T-helper 17 cell (primary cell): ENCODE measurements at regions not wholly inside any gene's neighbourhood (a gene's known extent, or its start where the extent isn't known, plus 50 kb on each side); places are given as distances from the start of the nearest gene placed in this dataset.
"Not testable (repeated sequence)": the region's sequence is repeated elsewhere in the genome, so short reads cannot be mapped to it uniquely, and the experiment has no call there.

Experiments used
- ATAC-seq: fragments of 150-1000 bp; cut with Tn5 transposase; 2 replicates; pipeline ENCODE4 v1.10.0; 2021; ENCODE audit warnings: mild to moderate bottlenecking, moderate library complexity
- DNase-seq, 3 donors: peaks; one replicate each; pipeline versions ENCODE4 v3.0.0 to v3.0.0-alpha.2; 2020 to 2021
- H3K9me3 ChIP-seq: one replicate; pipeline ENCODE4 v1.7.0; 2013; ENCODE audit warnings: low read length, mild to moderate bottlenecking; ENCODE audit not compliant: control insufficient read depth, poor library complexity, severe bottlenecking
- H3K27ac Mint-ChIP-seq: one replicate; pipeline ENCODE4 v1.8.0; 2022; ENCODE audit warnings: mild to moderate bottlenecking, moderate library complexity, mixed read lengths
- H3K27me3 Mint-ChIP-seq: one replicate; pipeline ENCODE4 v1.8.0; 2022; ENCODE audit warnings: mixed read lengths
- H3K36me3 Mint-ChIP-seq: one replicate; pipeline ENCODE4 v1.8.0; 2022; ENCODE audit warnings: low read depth, mixed read lengths
- H3K4me1 Mint-ChIP-seq: one replicate; pipeline ENCODE4 v1.8.0; 2022; ENCODE audit warnings: mild to moderate bottlenecking, mixed read lengths
- H3K4me3 Mint-ChIP-seq: one replicate; pipeline ENCODE4 v1.8.0; 2022; ENCODE audit warnings: mild to moderate bottlenecking, moderate library complexity, mixed read lengths

DNA sequence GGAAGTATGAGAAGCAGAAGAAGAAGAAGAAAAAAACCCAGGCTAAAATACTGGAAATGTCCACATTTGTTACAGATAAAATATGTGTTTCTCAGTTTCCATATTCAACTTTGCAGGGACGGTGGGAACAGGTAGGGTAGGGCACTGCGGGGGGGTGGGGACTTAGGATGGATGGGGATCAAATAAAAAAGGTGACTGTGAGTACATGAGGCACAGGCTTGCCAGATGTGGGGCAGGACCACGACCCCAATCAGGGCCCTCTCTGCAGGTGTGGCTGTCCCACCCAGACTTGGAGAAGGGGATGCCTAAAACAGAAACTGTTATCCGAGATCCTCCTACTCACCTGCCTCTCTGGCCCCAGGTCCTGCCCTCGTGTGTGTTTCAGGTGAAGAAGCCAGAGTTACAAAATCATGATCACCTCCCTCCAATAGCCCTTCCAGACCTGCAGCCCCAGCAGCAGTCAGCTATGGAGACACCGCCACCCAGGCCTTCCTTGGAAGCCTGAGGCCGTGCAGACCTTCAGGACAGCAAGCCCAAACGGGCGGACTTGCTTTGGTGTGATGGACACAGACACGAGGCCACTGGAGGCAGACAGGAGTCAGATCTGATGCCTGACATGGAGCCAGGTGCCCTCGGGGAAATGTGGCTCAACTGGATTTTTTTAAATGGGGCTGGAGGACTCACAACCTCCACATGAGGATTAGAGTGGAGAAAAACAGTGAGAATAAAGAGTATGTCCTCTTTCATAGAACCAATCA is 315.0 kb downstream of the BCL2L11 start:
- not testable (repeated sequence) for DNase-seq, H3K9me3 ChIP-seq, H3K27ac Mint-ChIP-seq, H3K27me3 Mint-ChIP-seq, H3K36me3 Mint-ChIP-seq, H3K4me1 Mint-ChIP-seq, H3K4me3 Mint-ChIP-seq, ATAC-seq

DNA sequence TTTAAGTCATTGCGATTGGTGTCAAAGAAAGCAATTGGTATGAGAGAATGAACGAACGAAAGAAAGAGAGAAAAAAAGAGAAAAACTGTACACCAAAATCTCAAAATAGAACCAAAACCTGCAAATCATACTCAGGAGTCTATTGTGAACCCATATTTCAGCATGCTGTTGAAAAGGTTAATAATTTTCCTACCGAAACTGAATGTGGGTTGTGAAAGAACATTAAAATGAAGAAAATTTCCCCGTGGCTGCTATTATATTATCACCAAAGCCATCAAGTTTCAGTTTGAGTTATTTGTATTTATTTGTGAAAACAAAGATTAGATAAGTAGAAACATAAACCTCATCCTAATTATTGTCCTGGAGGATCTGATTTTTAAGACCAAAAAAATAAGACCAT is 315.7 kb downstream of the BCL2L11 start:
- H3K4me3 Mint-ChIP-seq, H3K9me3 ChIP-seq, H3K27me3 Mint-ChIP-seq, H3K27ac Mint-ChIP-seq, ATAC-seq, H3K36me3 Mint-ChIP-seq, H3K4me1 Mint-ChIP-seq, DNase-seq: not testable (repeated sequence)

DNA sequence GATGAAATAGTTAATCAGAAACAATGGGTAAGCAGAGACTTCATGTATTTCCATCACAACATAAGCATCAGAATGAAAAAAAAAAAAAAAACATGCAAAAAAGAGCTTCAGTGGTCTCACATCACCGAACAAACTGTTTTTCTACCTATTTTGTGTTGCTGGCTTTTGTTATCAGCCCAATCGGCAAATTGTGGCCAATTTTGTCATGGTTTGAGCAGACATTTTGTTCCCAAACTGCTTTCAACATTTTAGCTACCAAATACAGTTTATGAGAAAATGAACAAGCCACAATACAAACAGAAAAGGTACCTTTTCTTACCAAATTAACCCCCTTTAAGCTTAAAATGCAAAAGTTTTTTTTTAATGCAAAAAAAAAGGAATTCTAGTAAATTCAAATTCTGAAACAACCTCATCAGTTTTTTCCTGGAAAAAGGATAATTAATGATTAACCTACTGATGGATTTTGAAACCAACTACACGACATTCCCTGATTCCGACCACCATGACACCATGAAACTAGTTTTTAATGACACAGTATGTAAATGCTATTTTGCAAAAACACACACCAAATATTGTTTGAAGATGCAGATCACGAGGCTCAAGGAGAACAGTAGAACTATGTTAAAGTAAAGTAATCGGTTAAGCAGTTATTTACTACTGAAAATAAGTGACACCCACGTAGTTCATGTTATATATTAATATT is 316.7 kb downstream of the BCL2L11 start:
- not testable (repeated sequence) for H3K27me3 Mint-ChIP-seq, H3K9me3 ChIP-seq, DNase-seq, H3K4me1 Mint-ChIP-seq, H3K36me3 Mint-ChIP-seq, H3K4me3 Mint-ChIP-seq
- H3K27ac Mint-ChIP-seq = peak overlapping the region; percentile 9
- peak; percentile 40 for ATAC-seq

DNA sequence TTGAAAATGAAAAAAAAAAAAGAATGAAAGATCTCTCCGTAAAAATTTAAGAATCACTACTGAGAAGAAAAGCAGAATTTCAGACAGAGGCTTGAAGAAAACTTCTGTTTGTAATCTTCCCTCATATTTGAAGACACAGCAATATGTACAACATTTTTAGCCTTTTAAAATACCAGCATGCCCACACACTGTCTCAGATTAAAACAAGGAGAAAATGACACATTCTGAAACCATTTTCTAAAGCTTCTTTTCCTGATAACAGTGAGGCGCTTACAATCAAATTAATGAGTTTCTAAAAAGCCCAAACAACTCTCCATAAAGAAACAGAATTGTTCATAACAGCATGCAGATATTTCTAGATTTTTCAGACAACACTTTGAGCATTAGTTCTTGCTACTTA is 317.4 kb downstream of the BCL2L11 start:
- peak overlapping the region; percentile 9 for H3K27ac Mint-ChIP-seq
- not testable (repeated sequence) for ATAC-seq, H3K4me3 Mint-ChIP-seq, H3K36me3 Mint-ChIP-seq, H3K9me3 ChIP-seq, DNase-seq, H3K4me1 Mint-ChIP-seq, H3K27me3 Mint-ChIP-seq

DNA sequence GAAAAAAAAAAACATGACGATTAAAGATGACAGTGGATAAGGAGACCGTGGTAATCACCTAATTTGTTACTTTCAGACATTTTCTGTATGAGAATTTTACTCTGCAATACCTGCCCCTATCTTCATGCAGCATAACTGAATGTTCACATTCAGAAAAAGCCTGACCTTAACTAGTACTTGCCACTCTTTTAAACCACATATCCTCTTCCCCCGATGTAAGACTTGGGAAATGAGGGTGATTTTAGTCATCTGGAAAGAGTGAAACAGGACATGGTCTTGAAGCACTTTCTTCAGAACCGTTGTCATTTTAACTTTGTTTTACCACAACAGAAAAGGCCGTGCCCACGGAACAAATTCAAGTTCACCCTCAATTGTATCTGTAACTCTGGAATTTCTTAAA is 318.5 kb downstream of the BCL2L11 start:
- H3K9me3 ChIP-seq, H3K27me3 Mint-ChIP-seq, ATAC-seq, H3K36me3 Mint-ChIP-seq, H3K4me3 Mint-ChIP-seq, H3K4me1 Mint-ChIP-seq, H3K27ac Mint-ChIP-seq, DNase-seq: not testable (repeated sequence)

DNA sequence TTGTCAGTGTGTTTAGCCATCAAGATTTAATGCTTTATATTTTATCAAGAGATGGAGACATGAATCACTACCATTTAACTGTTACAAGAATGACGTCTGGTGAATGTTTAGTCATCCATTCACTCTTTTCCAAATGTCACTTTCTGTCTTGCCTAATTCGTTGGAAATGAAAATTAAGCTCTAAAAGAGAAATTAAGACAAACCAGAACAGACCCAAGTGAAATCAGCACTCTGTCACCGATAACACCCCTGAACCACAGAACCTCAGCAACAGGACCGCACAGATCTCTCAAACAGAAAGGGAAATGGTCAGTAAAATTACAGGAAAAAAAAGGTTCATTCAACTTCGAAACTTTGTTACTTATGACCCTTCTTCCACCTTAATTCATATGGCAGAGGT is 320.9 kb downstream of the BCL2L11 start:
- DNase-seq, H3K27me3 Mint-ChIP-seq, H3K4me3 Mint-ChIP-seq, H3K9me3 ChIP-seq, ATAC-seq, H3K4me1 Mint-ChIP-seq, H3K36me3 Mint-ChIP-seq, H3K27ac Mint-ChIP-seq: not testable (repeated sequence)

DNA sequence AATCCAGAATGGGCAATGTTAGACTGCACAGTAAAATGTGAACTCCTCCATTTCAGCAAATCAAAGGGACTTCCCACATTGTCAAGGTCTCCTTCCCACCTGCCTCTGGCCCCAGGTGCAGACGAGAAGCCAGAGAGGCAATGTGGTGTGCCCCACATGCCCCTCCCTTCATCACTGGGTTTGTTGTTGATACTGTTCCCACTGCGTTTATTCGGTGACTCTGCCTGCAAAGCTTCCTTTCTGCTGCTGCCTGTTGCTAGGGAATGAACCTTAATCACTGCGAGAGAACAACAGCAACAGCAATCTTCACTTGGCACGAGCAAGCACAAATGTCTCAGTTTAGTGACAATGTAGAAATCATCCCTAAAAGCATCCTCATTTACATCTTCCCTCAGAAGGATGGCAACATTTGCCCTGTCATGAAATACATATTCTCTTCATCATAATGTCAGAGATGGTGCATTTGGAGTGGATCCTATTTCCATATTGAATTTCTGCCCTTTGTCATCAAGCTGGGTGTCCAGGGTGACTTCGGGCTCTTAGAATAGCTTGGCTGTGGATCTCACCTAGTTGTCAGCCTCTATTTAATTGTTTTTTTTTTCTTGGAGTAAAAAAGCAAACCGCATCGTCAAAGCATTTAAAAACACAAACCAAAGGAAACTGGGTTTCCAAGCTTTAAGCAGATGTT is 322.2 kb downstream of the BCL2L11 start:
- H3K9me3 ChIP-seq, H3K4me1 Mint-ChIP-seq, H3K4me3 Mint-ChIP-seq, H3K36me3 Mint-ChIP-seq, DNase-seq, H3K27ac Mint-ChIP-seq, H3K27me3 Mint-ChIP-seq: not testable (repeated sequence)
- peak; percentile 86 for ATAC-seq

DNA sequence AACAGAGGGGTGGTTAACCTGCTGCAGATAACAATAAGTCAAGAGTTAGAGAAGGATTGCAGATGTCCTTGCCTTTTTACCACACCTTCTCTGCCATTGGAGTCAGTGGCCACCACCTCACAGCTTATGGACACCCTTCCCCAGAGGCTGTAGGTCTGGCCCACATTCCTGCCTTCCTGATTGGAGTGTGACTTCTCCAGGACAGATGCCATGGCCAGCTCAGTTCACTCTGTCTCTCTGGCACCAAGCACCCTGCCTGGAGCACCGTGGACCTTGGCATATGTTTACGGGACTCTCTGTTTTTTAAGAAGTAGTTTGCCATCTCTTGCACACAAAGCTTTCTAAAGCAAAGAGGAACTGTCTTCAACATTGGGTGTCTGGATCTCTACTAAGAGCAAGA is 323.8 kb downstream of the BCL2L11 start:
- not testable (repeated sequence) for H3K27me3 Mint-ChIP-seq, H3K4me1 Mint-ChIP-seq, H3K9me3 ChIP-seq, H3K36me3 Mint-ChIP-seq, H3K27ac Mint-ChIP-seq, DNase-seq, ATAC-seq, H3K4me3 Mint-ChIP-seq

DNA sequence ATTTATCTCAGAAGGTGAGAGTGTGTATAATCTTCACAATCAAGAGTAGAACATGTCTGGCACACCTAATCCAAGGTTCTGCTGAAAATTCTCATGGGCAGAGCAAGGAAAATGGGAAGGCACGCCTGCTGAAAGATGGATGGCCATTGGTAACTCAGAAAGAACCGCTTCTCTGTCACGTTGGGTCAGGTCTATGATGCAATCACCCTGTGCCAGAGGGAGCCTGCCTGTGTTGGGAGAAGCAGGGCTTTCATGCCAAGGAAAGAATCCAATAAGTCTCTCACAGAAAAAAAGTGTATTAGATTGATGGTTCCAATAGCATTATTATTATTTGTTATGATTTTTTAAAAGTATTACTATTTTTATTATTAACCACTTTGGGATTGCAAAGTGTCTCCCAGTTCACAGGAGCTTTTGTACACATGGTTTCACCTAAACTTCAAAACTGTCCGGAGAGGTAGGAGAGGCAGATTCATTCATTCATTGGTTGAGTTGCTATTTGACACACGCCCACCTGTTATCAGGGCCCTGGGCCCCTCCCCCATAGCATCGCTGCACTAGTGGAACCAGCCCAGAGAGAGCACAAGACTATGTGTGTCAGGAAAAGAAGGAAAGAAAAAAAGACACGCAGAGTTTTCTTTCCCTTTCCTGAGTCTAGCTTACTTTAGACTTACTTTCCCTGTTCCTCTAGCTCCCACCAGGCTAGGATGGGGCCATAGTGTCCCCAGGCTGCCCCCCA is 324.6 kb downstream of the BCL2L11 start:
- not testable (repeated sequence) for DNase-seq, H3K36me3 Mint-ChIP-seq, H3K27ac Mint-ChIP-seq, H3K4me1 Mint-ChIP-seq, H3K9me3 ChIP-seq, H3K4me3 Mint-ChIP-seq, ATAC-seq, H3K27me3 Mint-ChIP-seq

DNA sequence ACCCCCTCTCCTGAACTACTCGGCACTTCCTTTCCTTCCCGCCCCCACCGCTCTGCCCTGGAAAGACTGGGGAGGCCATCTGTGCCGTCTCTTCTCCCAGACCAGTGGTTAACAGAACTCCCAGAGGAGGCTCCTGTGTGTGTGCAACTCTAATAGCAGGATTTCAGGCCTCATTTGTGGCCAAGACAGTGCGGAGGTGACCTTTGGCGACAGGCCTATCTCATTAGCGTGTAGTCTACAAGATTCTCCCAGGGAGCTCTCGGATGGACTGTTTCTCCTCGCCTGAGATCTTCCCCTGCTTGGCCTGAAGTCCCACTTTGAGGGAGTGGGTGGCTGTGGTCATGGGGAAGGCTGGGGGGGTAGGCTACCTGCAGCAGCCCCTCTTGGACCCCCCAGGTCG is 325.2 kb downstream of the BCL2L11 start:
- not testable (repeated sequence) for DNase-seq, H3K4me3 Mint-ChIP-seq, H3K27ac Mint-ChIP-seq, H3K27me3 Mint-ChIP-seq, H3K4me1 Mint-ChIP-seq, H3K9me3 ChIP-seq, ATAC-seq, H3K36me3 Mint-ChIP-seq

DNA sequence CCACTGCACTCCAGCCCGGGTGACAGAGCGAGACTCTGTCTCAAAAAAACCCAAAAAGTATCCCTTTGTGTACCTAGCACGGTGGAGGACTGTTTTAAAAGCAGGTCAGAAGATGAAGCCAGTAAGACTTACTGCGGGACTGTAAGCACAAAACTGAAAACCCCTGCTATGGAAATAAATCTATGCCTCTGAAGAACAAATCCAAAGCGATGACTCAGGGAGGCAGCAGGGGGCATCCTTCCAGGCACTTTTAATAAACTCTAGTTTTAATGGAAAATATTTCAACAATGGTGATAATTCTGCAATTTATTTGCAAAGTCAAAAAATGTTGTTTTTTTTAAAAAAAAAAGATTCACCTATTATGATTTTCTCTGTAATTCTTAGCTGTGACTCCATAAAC is 326.8 kb downstream of the BCL2L11 start:
- H3K9me3 ChIP-seq, H3K4me1 Mint-ChIP-seq, H3K27ac Mint-ChIP-seq, H3K36me3 Mint-ChIP-seq, H3K27me3 Mint-ChIP-seq, DNase-seq, H3K4me3 Mint-ChIP-seq, ATAC-seq: not testable (repeated sequence)

DNA sequence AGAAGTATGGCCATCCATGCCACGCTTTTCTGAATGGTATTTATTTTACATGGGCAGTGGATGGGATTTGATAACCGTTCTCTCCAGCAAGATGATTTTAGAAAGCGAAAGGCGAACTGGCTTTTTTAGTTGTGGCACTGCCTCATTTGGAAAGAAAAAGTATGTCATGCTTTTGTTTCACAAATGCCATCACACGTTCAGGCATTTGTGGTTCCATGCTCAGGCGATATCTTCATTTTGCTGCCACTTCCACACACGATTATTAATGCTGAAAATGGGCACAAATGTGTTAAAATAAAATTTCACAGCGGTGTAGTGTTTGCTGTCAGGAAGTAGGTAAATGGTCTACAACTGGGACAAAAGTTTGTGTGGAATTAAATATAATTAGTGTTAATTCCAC is 328.1 kb downstream of the BCL2L11 start:
- not testable (repeated sequence) for DNase-seq, H3K27ac Mint-ChIP-seq, H3K9me3 ChIP-seq, H3K36me3 Mint-ChIP-seq, H3K4me3 Mint-ChIP-seq, H3K27me3 Mint-ChIP-seq, H3K4me1 Mint-ChIP-seq, ATAC-seq

DNA sequence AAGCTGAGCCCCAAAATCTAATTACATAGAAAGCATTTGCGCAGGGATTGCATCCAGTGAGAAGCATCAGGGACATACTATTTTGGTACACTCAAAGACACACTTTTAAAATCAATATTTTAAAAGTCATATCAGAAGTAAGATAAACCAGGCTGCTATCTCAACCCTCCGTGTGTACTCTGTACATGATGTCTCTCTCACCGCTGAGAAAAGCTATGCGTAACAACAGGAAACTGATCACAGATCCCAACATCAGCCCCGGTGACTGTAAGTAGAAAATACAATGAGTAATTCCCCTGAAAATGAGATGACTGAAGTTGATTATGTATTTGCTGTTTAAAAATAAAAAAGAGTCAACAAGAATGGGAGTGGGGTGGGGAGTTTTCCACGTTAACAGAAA is 329.8 kb downstream of the BCL2L11 start:
- not testable (repeated sequence) for H3K27me3 Mint-ChIP-seq, DNase-seq, H3K9me3 ChIP-seq, H3K4me1 Mint-ChIP-seq, H3K36me3 Mint-ChIP-seq, H3K4me3 Mint-ChIP-seq
- H3K27ac Mint-ChIP-seq = peak overlapping the region; percentile 34
- ATAC-seq = peak; percentile 78
